ENCODE measurements at regions not wholly inside any gene's neighbourhood (a gene's known extent, or its start where the extent isn't known, plus 50 kb on each side); places are given as distances from the start of the nearest gene placed in this dataset.
"Not testable (repeated sequence)": the region's sequence is repeated elsewhere in the genome, so short reads cannot be mapped to it uniquely, and the experiment has no call there.

DNA sequence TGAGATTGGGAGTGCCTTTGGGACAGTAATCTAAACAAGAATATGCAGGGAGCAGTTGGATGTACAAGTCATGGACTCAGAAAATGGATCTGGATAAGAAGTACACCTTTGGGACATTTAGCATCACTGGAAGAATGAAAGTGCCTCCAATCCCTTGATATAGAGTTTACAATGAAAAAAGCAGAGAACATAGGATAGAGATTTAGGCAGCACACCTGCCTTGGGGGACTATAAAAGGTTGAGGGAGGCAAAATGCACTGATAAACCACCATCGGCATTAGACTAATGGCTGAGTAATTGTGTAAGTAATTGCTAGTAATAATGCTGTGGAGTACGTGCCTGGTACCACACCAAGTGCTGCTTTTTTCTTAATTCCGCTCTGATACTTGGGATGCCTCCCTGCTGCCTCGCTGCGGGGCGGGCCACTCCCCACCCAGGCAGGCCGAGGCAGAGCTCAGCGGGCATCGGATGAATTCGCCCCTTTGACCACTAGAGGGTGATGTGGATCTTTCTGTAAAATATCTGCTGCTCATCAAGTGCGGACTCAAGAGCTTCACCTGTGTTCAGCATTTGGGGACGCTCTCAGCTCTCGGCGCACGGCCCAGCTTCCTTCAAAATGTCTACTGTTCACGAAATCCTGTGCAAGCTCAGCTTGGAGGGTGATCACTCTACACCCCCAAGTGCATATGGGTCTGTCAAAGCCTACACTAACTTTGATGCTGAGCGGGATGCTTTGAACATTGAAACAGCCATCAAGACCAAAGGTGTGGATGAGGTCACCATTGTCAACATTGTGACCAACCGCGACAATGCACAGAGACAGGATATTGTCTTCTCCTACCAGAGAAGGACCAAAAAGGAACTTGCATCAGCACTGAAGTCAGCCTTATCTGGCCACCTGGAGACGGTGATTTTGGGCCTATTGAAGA, 99.9 kb downstream of the ANKRD18B start:
- DNase-seq, result peak; percentile 87

DNA sequence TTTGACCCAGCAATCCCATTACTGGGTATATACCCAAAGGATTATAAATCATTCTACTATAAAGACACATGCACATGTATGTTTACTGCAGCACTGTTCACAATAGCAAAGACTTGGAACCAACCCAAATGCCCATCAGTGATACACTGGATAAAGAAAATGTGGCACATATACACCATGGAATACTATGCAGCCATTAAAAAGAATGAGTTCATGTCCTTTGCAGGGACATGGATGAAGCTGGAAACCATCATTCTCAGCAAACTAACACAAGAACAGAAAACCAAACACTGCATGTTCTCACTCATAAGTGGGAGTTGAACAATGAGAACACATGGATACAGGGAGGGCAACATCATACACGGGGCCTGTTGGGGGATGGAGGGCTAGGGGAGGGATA, 104.3 kb downstream of the ANKRD18B start:
- DNase-seq, result not testable (repeated sequence)

DNA sequence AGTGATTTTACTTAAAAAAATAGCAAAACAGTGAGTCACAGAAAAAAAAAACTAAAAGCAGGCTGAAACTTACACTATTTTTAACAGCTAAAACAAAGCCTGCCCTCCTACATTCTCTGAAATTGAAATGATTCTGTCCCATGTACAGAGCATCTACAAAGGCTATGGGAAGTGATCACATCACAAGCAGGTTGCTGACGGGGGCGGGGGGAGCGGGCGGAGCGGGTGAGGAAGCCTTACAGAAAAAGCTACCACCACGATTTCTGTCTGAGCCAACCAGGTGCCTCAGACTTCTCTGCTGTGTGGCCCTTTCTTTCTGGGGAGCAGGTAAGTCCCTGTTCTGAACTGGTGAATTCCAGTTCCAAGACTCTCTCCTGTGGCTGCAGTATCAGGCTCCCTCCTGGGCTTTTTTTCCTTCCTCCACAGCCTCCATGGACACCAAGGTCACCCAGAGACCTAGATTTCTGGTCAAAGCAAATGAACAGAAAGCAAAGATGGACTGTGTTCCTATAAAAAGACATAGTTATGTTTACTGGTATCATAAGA, 104.9 kb downstream of the ANKRD18B start:
- no peak for DNase-seq

DNA sequence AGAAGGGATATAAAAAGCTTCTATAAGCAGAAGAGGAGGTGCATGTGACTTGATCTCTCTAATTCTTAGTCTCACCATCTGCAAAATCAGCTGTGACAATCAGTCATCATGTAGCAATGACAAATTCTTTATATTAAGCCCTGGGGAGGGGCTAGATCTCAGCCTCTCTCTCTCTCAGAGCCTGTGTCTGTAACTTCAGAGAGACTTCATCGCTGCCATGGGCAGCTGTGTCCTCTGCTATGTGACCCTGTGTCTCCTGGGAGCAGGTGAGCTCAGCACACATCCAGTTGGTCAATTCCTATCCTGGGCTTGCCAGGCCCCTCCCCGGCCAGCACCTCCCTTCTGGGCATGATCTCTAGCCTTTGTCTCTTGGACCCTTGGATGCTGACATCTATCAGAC, 109.6 kb downstream of the ANKRD18B start:
- DNase-seq, result no peak

DNA sequence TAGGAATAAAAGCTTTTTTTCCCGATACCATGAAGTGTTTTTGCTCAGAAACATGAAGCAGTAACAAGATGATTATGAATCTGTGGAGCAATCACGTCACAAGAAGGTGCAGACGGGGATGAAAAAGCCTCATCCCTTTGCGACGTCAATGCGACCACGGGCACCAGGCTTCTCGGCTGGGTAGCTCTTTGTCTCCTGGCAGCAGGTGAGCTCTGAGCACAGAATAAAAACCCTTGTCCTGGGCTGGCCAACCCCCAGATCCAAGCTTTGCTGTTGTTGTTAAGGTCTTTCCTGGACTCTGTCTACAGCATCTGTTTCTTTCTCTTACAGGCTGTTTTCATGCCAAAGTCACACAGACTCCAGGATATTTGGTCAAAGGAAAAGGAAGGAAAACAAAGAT, 113.8 kb downstream of the ANKRD18B start:
- DNase-seq, result peak; percentile 79

DNA sequence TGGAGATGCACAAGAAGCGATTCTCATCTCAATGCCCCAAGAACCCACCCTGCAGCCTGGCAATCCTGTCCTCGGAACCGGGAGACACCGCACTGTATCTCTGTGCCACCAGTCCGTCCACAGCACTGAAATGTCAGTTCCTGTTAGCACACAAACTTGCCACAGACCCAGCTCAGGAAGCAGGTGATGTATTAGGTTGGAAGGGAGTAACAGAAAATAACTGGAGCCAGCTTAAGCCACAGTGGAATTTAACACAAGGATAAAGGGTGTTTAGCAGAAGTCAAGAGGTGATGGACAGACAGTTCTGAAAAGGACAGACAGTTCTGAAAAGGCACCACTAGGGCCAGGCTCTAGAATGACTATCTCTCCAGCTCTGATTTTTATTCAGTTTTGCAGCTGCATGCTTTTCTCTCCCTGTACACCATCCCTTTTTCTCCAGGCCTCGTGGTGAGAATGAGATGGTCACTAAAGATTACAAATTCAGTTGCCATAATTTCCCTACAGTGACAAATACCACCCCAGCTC, 114.4 kb downstream of the ANKRD18B start:
- peak; percentile 45 for DNase-seq

DNA sequence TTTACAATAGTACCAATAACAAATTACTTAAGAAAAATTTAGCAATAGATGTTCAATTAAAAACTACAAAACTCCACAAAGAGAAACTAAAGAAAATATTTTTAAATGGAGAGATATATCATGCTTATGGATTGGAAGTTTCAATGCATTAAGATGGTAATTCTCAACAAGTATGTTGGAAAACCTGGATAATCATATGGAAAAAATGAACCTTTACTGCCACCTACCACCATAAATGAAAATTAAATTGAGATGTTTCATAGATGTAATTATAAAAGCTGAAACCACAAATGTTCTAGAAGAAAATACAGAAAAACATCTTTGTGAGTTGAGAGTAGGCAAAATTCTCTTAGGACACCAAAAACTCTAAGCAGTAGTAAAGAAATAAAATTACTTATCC, 121.7 kb downstream of the ANKRD18B start:
- no peak for DNase-seq

DNA sequence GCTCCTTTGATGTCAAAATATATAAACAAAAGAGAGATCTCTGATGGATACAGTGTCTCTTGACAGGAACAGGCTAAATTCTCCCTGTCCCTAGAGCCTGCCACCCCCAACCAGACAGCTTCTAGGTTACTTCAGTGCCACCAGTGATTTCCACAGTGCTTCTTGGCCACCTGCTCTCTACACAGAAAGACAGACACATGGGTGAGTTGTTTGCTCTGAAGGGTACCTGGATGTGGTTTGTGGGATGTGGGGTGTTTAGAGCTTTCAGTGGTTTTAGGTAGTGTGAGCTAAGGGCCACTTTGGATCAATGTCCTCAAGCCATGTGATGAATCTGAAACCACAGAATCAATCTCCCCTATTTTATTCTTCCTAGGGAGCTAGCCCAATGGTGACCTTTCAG, 125.4 kb downstream of the ANKRD18B start:
- DNase-seq, result no peak

DNA sequence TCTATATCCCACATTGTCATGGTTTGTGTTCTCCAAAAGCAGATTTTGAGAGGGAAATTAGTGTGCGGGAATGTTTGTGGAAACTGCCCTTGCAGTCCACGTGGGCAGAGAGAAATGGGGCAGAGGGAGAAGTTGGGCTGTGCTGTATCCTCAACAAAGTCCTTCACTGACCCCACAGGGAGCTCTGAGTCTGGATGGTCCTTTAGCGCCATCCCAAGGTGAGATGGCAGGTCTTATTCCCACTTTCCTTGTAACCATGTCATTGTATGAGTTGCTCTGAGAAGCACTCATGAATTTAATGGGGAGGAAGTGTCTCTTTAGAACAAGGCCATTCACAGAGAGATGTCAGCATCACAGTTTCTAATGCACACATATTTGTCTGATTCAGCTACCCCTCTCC, 127.1 kb downstream of the ANKRD18B start:
- DNase-seq, result no peak

DNA sequence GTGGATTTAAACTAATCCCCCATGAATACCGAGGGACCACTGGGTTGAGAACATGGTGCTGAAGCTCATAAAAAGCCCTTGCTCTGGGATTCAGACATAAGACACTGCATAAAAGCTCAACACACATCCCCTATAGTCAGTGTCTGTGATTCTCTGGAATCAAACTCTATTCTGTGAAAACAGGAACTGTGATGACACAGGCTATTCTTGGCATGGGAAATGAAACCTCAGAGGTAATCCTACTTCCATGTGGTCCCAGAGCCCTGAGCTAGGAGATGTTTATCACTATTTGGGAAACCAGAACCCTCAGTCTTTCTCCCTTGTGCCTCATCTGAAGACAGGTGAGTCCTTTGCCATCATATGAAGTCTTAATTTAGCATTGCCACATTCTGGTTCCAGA, 135.4 kb upstream of the PRSS3 start:
- DNase-seq, result no peak

DNA sequence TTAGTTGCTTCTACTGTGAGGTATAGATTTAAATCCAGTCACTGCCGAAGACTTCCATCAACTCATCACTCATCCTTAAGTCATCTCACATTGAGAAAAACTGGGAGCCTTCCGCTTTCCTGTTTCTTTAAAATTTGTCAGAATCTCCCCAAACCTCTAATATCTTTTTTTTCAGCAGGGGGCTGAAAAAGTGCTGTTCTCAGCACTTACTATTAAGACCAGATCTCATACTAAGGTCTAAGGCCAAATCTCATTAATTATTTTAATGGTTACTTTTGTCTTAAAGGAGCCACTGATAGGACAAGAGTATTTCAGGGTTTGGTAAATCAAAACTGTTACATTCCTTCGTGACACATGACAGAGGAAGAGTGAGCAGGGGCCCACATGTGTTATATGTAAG, 134.6 kb upstream of the PRSS3 start:
- DNase-seq, result no peak

DNA sequence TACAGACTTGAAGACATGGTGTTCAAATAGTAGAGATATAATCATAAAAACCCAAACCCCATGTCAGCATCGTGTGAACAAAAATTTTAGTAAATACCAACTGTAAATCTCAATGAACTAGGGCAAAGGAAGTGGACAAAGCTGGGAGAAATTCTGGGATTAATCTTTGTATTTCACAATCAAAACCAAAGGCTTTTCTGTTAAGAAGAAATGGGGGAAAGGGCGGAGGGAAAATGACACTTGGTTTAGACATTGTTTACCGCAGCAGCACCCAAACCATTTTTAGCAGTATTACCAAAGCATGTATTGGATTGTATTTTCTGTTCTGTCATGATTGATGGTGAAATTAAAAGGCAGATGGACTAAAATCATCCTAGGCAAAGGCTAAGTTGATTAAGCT, 134.2 kb upstream of the PRSS3 start:
- no peak for DNase-seq

DNA sequence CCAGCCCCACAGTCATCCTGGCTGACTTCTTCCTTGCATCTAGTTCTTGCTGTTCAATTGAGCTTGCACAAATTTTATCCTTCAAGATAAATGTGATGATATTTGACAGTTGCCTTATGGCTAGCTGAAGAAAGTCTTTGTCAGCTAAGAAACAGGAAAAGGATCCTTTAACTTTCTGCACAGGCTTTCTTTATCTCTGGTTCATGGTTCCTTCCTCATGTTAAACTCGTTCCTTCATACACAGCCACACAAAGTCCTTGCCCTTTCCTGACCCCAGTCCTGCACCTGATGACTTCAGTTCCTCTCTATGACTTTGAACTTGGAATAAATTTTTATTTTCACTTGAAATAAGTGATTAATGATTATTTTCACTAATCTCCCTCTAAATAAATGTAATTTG, 132.5 kb upstream of the PRSS3 start:
- DNase-seq, result no peak

DNA sequence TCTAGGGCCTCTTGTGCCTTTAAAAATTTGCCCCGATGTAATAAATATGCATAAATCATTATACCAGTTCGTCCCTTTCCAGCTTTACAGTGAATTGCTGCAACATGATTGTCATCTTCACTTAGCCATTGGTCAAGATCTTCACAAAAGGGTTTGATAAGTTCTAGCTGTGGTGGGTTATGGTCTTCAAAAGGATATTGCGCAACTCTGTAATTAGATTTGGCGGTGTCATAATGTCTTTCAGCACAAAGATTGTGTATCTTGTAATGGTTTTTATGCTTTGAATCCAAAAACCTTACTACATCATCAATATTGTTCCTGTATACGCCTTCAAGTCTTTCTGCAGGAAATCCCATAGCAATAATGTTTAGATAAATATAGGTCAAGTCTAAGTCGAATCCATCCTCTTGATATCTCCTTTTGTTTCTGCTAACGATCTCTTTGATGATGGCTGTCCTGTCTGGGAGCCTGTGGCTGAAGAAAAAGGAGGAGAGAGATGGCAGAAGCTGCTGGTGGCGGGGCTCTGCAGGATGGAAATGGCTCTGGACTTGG, 119.1 kb upstream of the PRSS3 start:
- DNase-seq, result peak; percentile 69

DNA sequence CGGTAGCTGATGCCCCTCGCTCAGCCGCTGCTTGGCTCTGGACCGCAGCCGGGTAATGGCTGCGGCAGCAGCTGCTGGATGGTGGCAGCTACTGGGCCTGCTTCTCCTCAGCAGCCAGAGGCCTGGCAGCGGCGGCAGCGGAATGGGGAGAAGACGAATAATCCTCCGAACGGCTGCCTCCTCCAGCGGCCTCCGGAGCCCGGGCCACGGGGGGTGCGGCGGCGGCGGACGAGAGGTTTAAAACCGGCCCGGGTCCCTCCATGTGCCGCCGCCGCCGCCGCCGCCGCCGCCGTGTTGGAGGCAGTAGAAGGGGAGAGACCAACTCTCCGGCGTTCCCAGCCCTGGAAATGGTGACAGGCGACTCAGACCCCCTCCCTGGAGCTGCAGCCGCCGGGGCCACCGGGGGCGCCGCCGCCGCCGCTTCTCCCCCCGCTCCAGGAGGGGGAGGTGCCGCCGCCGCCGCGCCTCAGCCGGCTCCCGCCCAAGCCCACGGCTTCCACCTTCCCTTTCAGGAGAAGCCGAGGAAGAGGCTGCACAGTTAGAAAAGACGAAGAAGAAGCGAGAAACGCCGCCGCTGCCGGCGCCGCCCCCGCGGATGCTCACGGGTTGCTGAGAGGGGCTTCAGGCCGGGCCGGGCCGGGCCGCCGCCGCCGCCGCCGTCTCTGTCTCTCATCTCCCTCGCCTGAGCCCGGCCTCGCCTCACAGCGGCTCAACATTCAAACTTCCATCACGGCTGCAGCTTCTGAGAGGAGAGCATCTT, 118.4 kb upstream of the PRSS3 start:
- peak; percentile 74 for DNase-seq

DNA sequence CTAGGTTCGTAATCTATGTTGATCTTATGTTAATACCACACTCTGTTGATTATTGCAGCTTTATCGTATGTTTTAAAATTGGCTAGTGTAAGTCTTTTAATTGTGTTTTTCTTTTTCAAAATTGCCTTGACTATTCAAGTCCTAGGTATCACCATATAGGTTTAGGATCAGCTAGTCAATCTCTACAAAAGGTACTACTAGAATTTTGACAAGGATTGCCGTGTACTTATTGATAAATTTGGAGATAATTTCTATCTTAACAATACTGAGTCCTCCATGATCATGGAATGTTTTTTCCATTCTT, 117.9 kb upstream of the PRSS3 start:
- peak; percentile 74 for DNase-seq

DNA sequence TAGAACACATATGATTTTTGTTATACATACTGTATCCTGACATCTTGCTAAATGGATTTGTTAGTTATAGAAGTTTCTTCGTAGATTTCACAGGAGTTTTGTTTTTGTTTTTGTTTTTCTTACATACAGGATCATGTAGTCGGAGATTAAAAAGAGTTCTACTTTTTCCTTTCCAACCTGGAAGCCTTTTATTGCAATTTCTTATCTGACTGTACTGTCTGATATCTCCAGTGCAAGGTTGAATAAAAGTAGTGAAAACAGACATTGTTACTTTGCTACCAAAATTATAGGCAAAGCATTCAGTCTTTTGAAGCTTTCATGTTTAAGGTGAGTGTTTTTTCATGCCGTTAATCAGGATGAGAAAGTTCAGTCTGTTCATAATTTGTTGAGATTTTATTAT, 117.4 kb upstream of the PRSS3 start:
- peak; percentile 57 for DNase-seq

DNA sequence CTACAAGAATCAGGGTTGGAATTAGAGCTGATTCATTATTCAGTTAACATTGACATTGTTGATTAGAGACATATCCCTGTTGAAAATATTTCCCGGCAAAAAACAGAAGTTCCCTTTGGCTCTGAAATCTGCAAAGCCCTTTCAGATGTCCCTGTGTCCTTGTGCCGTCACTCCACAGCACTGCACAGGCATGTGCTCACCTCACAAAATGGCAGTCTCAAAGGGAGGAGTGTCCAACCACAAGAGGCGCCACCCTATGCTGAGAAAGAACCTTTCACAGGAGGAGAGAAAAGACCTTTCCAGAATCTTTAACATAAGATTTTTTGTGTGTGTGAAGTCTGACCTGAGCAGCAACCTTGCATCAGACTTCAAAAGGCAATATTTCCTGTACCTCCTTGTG, 112.8 kb upstream of the PRSS3 start:
- no peak for DNase-seq

DNA sequence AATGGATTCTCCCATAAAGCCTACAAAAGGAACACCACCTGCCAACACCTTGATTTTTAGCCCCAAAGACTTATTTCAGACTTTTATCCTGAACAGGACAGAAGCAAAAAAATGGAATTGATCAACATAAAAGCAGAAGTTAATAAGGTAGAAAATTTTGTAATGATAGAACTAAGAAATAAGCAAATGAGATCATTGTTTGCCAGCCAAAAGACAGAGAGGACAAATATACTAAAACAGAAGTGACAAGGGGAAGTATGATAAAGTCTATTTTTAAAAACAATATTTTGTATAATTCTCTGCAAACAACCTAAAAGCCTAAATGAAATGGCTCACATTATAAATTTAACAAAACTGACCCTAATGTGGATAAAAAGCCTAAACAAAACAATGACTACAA, 110.5 kb upstream of the PRSS3 start:
- DNase-seq, result no peak

DNA sequence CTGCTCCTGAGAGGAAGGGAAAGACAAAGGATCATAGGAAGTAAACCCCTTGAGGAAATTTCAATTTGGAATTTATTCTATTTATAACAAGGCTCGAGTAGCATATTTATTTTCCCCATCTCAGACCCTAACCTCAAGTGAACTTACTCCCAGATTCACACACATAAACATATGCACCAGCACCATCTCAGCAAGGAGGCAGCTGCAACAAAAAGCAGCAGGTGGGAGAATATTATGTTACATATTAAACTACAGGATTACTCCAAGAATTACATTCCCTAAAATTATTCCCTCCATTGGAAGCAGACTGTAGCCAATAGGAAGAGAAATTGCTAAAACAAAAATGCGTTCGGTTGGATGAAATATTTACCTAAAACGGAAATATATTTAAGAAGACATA, 108.4 kb upstream of the PRSS3 start:
- DNase-seq, result peak; percentile 50

DNA sequence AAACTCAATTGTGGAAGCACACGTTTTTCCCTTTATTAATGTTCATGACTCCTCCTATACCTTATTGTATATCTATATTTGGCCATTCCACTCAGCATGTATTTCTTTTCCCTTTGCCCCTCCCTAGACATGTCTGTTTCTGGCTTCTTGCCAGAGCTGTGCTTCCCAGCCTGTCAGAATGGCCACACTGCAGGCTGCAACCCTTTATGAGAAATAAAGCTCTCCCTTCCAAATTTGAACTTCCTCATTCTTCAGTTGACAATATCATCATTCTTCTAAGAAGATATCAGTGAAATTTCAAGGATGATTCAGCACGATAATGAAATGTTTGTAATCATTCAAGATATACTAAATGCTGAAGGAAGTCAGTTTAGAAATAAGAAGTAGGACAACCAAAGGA, 107.6 kb upstream of the PRSS3 start:
- peak; percentile 90 for DNase-seq

DNA sequence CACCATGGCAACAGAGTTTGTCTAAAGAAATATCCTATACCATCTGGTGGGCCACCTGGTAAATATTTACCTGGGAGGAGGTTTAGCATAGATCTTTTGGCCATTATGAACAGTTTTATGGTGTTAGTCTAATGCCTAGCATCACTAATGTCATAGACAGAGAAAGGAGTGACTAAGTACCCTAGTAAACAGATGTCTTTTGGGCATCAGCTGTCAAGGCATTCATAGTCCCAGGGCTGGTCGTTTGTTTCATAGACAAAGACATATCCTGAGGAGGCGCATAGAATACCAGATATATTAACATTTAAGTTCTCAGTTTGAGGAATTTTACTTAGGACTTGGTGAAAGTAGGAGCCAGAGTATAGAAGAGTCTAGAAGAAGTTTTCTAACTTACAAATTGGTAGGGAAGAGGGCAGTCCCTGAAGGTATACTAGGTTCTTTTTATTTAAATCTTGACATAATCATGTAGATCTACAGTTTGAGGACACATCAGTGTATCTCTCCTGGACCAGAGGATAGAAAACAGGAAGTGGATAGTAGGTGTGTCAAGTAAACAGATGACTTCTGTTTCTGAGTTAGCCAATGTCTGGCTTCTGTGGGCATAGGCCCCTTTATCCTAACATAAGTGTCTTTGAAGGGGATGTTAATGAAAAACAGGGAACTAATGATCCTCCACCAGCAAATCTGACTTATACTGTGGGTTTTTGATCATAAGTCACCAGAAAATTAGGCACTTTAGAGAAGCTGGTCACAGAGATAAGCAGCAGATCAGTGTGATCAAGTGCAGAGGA, 105.0 kb upstream of the PRSS3 start:
- DNase-seq, result peak; percentile 95

DNA sequence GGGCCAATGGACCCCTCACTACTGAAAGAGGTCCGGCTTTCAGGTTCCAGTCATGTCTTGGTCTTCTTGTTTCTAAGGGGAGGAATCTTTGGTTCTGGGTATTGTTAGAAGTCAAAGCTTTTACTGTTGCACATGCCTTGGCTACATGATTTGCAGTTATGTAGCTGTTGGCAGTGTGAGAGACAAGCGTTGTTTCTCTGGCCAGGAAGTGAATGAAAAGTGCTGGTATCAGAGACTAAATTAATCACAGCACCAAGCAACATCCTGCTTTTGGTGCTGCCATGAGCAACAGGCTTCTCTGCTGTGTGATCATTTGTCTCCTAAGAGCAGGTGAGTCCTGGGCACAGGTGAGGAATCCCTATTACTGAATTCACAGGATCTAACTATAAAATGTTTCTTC, 100.1 kb upstream of the PRSS3 start:
- DNase-seq, result no peak
